Liver (tissue), 8 donors: ENCODE measurements at regions not wholly inside any gene's neighbourhood (a gene's known extent, or its start where the extent isn't known, plus 50 kb on each side); places are given as distances from the start of the nearest gene placed in this dataset.

Experiments used
- DNase-seq: peaks from one replicate; pipeline ENCODE4 v3.0.0-alpha.2; 2017; ENCODE audit warnings: low spot score
- H3K27ac ChIP-seq, 2 donors: one replicate each; pipeline ENCODE4 v1.7.0; 2013; ENCODE audit warnings: inconsistent platforms in 2 of 2, low read length in 2 of 2, control low read depth in 1 of 2, low read depth in 1 of 2, mild to moderate bottlenecking in 1 of 2
- H3K27me3 ChIP-seq, 4 donors: one replicate each; pipeline versions ENCODE4 v1.6.1 to v1.7.0; 2013; ENCODE audit warnings: low read length in 3 of 4, inconsistent platforms in 1 of 4, mild to moderate bottlenecking in 1 of 4, moderate library complexity in 1 of 4; ENCODE audit not compliant: control insufficient read depth in 4 of 4, insufficient read depth in 4 of 4
- H3K36me3 ChIP-seq, 4 donors: one replicate each; pipeline versions ENCODE4 v1.6.1 to v1.7.0; 2013; ENCODE audit warnings: low read length in 3 of 4, mild to moderate bottlenecking in 3 of 4, low read depth in 1 of 4, moderate library complexity in 1 of 4; ENCODE audit not compliant: control insufficient read depth in 4 of 4, insufficient read depth in 3 of 4
- H3K4me1 ChIP-seq, 4 donors: one replicate each; pipeline versions ENCODE4 v1.6.1 to v1.7.0; 2013; ENCODE audit warnings: low read length in 3 of 4, mild to moderate bottlenecking in 3 of 4, moderate library complexity in 1 of 4; ENCODE audit not compliant: control insufficient read depth in 4 of 4, insufficient read depth in 4 of 4
- H3K4me3 ChIP-seq, 3 donors: one replicate each; pipeline versions ENCODE4 v1.6.1 to v1.7.0; 2013; ENCODE audit warnings: low read length in 3 of 3, control low read depth in 1 of 3, low read depth in 1 of 3, mild to moderate bottlenecking in 1 of 3
- H3K9ac ChIP-seq, 2 donors: one replicate each; pipeline ENCODE4 v1.7.0; 2013; ENCODE audit warnings: low read length in 2 of 2, mild to moderate bottlenecking in 2 of 2, moderate library complexity in 2 of 2, control low read depth in 1 of 2, low read depth in 1 of 2
- H3K9me3 ChIP-seq, 4 donors: one replicate each; pipeline versions ENCODE4 v1.6.1 to v1.7.0; 2013; ENCODE audit warnings: low read length in 3 of 4; ENCODE audit not compliant: control insufficient read depth in 4 of 4
- CTCF ChIP-seq: fragments of 150-350 bp; IDR thresholded peaks from 2 replicates; pipeline ENCODE4 v1.5.1; 2017; ENCODE audit warnings: improper control_type of control experiment, low read depth, low read length; ENCODE audit not compliant: missing input control
- EGR1 ChIP-seq, 2 donors: IDR thresholded peaks; 2 replicates each; pipeline ENCODE4 v1.6.1; 2016 to 2018; ENCODE audit warnings: antibody characterized with exemption in 2 of 2, low read depth in 2 of 2
- FOXA1 ChIP-seq: IDR thresholded peaks from 2 replicates; pipeline ENCODE4 v1.6.1; 2016; ENCODE audit warnings: antibody characterized with exemption
- FOXA2 ChIP-seq: IDR thresholded peaks from 2 replicates; pipeline ENCODE4 v1.6.1; 2016; ENCODE audit warnings: antibody characterized with exemption
- GABPA ChIP-seq, 2 donors: IDR thresholded peaks in 1 of 2; conservative IDR thresholded peaks in 1 of 2; 2 replicates each; pipeline ENCODE4 v1.6.1; 2016; ENCODE audit warnings: antibody characterized with exemption in 2 of 2, mild to moderate bottlenecking in 1 of 2, moderate library complexity in 1 of 2
- HNF4A ChIP-seq, 2 donors: conservative IDR thresholded peaks; 2 replicates each; pipeline ENCODE4 v1.6.1; 2016; ENCODE audit warnings: antibody characterized with exemption in 2 of 2, mild to moderate bottlenecking in 2 of 2
- HNF4G ChIP-seq: IDR thresholded peaks from 2 replicates; pipeline ENCODE4 v1.6.1; 2016; ENCODE audit warnings: antibody characterized with exemption
- JUND ChIP-seq, 2 donors: IDR thresholded peaks; 2 replicates each; pipeline ENCODE4 v1.6.1; 2016; ENCODE audit warnings: antibody characterized with exemption in 2 of 2
- MAX ChIP-seq: IDR thresholded peaks from 2 replicates; pipeline ENCODE4 v1.6.1; 2016; ENCODE audit warnings: antibody characterized with exemption
- NR2F2 ChIP-seq: IDR thresholded peaks from 2 replicates; pipeline ENCODE4 v1.6.1; 2016; ENCODE audit warnings: antibody characterized with exemption
- RAD21 ChIP-seq, 2 donors: IDR thresholded peaks; 2 replicates each; pipeline ENCODE4 v1.6.1; 2016; ENCODE audit warnings: antibody characterized with exemption in 2 of 2, mild to moderate bottlenecking in 2 of 2
- REST ChIP-seq: IDR thresholded peaks from 2 replicates; pipeline ENCODE4 v1.6.1; 2016; ENCODE audit warnings: antibody characterized with exemption, mild to moderate bottlenecking
- RXRA ChIP-seq, 2 donors: IDR thresholded peaks; 2 replicates each; pipeline ENCODE4 v1.6.1; 2017 to 2018; ENCODE audit warnings: antibody characterized with exemption in 2 of 2, mild to moderate bottlenecking in 1 of 2
- TAF1 ChIP-seq: conservative IDR thresholded peaks from 2 replicates; pipeline ENCODE4 v1.6.1; 2016; ENCODE audit warnings: antibody characterized with exemption, mild to moderate bottlenecking
- YY1 ChIP-seq: IDR thresholded peaks from 2 replicates; pipeline ENCODE4 v1.6.1; 2016; ENCODE audit warnings: antibody characterized with exemption, mild to moderate bottlenecking
- ZBTB33 ChIP-seq: IDR thresholded peaks from 2 replicates; pipeline ENCODE4 v1.6.1; 2016; ENCODE audit warnings: antibody characterized with exemption
- WGBS: extraction: QIAGEN DNeasy Blood & Tissue Kit; methylation state at CpG from one replicate; pipeline ENCODE4 v1.1.7; 2013; 5-methylcytosine and 5-hydroxymethylcytosine counted together
- donor health status: healthy.
- donor health status: healthy.
- donor health status: healthy.
- donor health status: healthy.
- donor health status: healthy.

- Histone ChIP-seq H3K36me3 (no peaks in the 10 kb centered on the region), H3K27ac (no peak overlapping the region), H3K4me1 (no peaks in the 10 kb centered on the region), H3K9me3 (no peaks in the 10 kb centered on the region), H3K27me3 (peaks cover 0 to 2% (median 0%) of the 10 kb centered on the region in 4 donors), H3K9ac (no peak overlapping the region), H3K4me3 (no peak overlapping the region)
- DNase-seq, result no peak
- TF ChIP-seq CTCF (no peak), RAD21 (IDR thresholded peaks at IDR 0.05) (no peak), FOXA1 (no peak), FOXA2 (no peak), YY1 (no peak), HNF4G (no peak), JUND (IDR thresholded peaks at IDR 0.05) (no peak), RXRA (IDR thresholded peaks at IDR 0.05) (no peak), EGR1 (IDR thresholded peaks at IDR 0.05; ENCODE audit: low read depth in 2 of 2) (no peak), NR2F2 (no peak), GABPA (IDR thresholded peaks at IDR 0.05 in 1 of 2, conservative IDR thresholded peaks at IDR 0.05 in 1 of 2) (no peak), TAF1 (no peak), ZBTB33 (no peak), MAX (no peak), REST (no peak), HNF4A (conservative IDR thresholded peaks at IDR 0.05) (no peak)
Observed at GRCh38 chr4:60891947-60892346, 308.2 kb upstream of the ADGRL3 start.

- no peaks in the 10 kb centered on the region for H3K4me1 ChIP-seq
- H3K9ac ChIP-seq, result no peak overlapping the region
- no peaks in the 10 kb centered on the region for H3K36me3 ChIP-seq
- H3K27me3 ChIP-seq, result peaks cover 0 to 2% (median 0%) of the 10 kb centered on the region in 4 donors
- no peak for DNase-seq
- H3K4me3 ChIP-seq, result no peak overlapping the region
- H3K27ac ChIP-seq, result no peak overlapping the region
- 55% methylated on average over 3 of the region's 3 CpGs for WGBS
- H3K9me3 ChIP-seq, result no peaks in the 10 kb centered on the region
- TF ChIP-seq CTCF, result no peak
- no peak for TF ChIP-seq REST
Observed at GRCh38 chr4:60897415-60897814, 302.7 kb upstream of the ADGRL3 start.
